ENCODE measurements at regions not wholly inside any gene's neighbourhood (a gene's known extent, or its start where the extent isn't known, plus 50 kb on each side); places are given as distances from the start of the nearest gene placed in this dataset.

GRCh38 chr15:59866642-59867041, 137.5 kb upstream of the FOXB1 start:
- no peaks in the 10 kb centered on the region for H3K79me2 ChIP-seq (ENCODE audit: insufficient read depth, low read length)
- no peak overlapping the region for H3K4me2 ChIP-seq (ENCODE audit: low read depth, low read length)
- H3K4me1 ChIP-seq (ENCODE audit: insufficient read depth, low read length) = no peaks in the 10 kb centered on the region
- no peak overlapping the region for H3K9ac ChIP-seq (ENCODE audit: insufficient read depth, low read depth, low read length)
- peaks cover 0 to 9% of the 10 kb centered on the region in 2 experiments; a peak in 1 of 5 replicates for H3K27me3 ChIP-seq (ENCODE audit: control insufficient read depth in 1 of 2, insufficient read depth in 2 of 2, low read length in 2 of 2)
- CTCF ChIA-PET (ENCODE audit: low intra/inter-chr PET ratio, low total read pairs) = no interaction called here
- DNase-seq (ENCODE audit: low spot score) (no peak), FAIRE-seq (no peak), ATAC-seq (no peak)
- H3K36me3 ChIP-seq (replicated peaks in 1 of 2; ENCODE audit: control insufficient read depth in 1 of 2, insufficient read depth in 2 of 2, low read length in 2 of 2) = no peaks in the 10 kb centered on the region
- intact Hi-C loops (cut with micrococcal nuclease; ENCODE audit: unreplicated experiment) = no loop called here
- in situ Hi-C loops (cut with HindIII; ENCODE audit: extremely low pct_ligation_motif_present, low pct_unique_long_range_greater_than_20kb) = no loop called here
- no peak overlapping the region for H3K4me3 ChIP-seq (replicated peaks in 1 of 3; ENCODE audit: insufficient read depth in 1 of 3, low read depth in 2 of 3, low read length in 3 of 3)
- no peak overlapping the region for H3K27ac ChIP-seq (ENCODE audit: extremely low read length, insufficient read depth, low read length)
- POLR2A ChIA-PET = no interaction called here
- no peak overlapping the region for H2AFZ ChIP-seq (ENCODE audit: low read length)
- no peaks in the 10 kb centered on the region for H4K20me1 ChIP-seq (ENCODE audit: insufficient read depth, low read length)
- TF ChIP-seq SP2 (CRISPR knock-in tag; IDR thresholded peaks at IDR 0.05) = no peak
- no peak for TF ChIP-seq REPIN1 (CRISPR knock-in tag; IDR thresholded peaks at IDR 0.05; ENCODE audit: borderline replicate concordance, low read depth)
- TF ChIP-seq RXRA (CRISPR knock-in tag; IDR thresholded peaks at IDR 0.05) = no peak
- no peak for TF ChIP-seq MYNN (CRISPR knock-in tag; IDR thresholded peaks at IDR 0.05; ENCODE audit: low read depth)
- no peak for TF ChIP-seq STAG1 (CRISPR knock-in tag; IDR thresholded peaks at IDR 0.05)
- TF ChIP-seq SMAD9 (CRISPR knock-in tag; IDR thresholded peaks at IDR 0.05) = no peak
- no peak for TF ChIP-seq FOSL2 (CRISPR knock-in tag; IDR thresholded peaks at IDR 0.05)
- TF ChIP-seq ZNF180 (CRISPR knock-in tag; IDR thresholded peaks at IDR 0.05; ENCODE audit: borderline replicate concordance, low read depth) = no peak
- no peak for TF ChIP-seq RARA (CRISPR knock-in tag; IDR thresholded peaks at IDR 0.05)
- TF ChIP-seq GRHL1 (CRISPR knock-in tag; conservative IDR thresholded peaks at IDR 0.05) = no peak
- TF ChIP-seq ZNF335 (CRISPR knock-in tag; IDR thresholded peaks at IDR 0.05) = no peak
- H3K9me3 ChIP-seq (ENCODE audit: low read length) = no peaks in the 10 kb centered on the region
- 16% methylated on average over 4 of the region's 4 CpGs for WGBS (ENCODE audit: low lambda C conversion rate)
- BruUV-seq (replicated peaks) = no TSS peak
